NT2/D1 (cell line): ENCODE measurements at regions not wholly inside any gene's neighbourhood (a gene's known extent, or its start where the extent isn't known, plus 50 kb on each side); places are given as distances from the start of the nearest gene placed in this dataset.

ENCODE experiments used
- SUZ12 ChIP-seq: IDR thresholded peaks from 2 replicates; pipeline ENCODE4 v1.6.1; 2011; ENCODE audit not compliant: insufficient read length, insufficient read depth; ENCODE audit errors: extremely low read depth
- YY1 ChIP-seq: IDR thresholded peaks from 2 replicates; pipeline ENCODE4 v1.6.1; 2011; ENCODE audit not compliant: insufficient read length, insufficient read depth
- ZNF274 ChIP-seq: IDR thresholded peaks from 2 replicates; pipeline ENCODE4 v1.6.1; 2011; ENCODE audit warnings: mild to moderate bottlenecking, low read depth, low read length

GRCh38 chr6:167464177-167464576 lies 139.3 kb downstream of the TTLL2 start:
- TF ChIP-seq YY1 (no peak), ZNF274 (no peak), SUZ12 (no peak)
